Prostate gland (tissue), 2 donors: ENCODE measurements at regions not wholly inside any gene's neighbourhood (a gene's known extent, or its start where the extent isn't known, plus 50 kb on each side); places are given as distances from the start of the nearest gene placed in this dataset.

Experiments used
- DNase-seq: peaks from one replicate; pipeline ENCODE4 v3.0.0-alpha.2; 2019; ENCODE audit warnings: low spot score
- H3K27ac ChIP-seq, 2 donors: fragments of 200-600 bp; sonication (generic); 2 replicates each; pipeline ENCODE4 v1.5.1; 2017 to 2019
- H3K27me3 ChIP-seq: fragments of 200-600 bp; sonication (generic); replicated peaks from 2 replicates; pipeline ENCODE4 v1.5.1; 2019; ENCODE audit not compliant: insufficient read depth
- H3K36me3 ChIP-seq, 2 donors: fragments of 200-600 bp; sonication (generic); 1 replicate in 1 of 2; 2 replicates in 1 of 2; pipeline versions ENCODE4 v1.5.1 to v1.8.1; 2017 to 2019
- H3K4me1 ChIP-seq: fragments of 200-600 bp; sonication (generic); replicated peaks from 2 replicates; pipeline ENCODE4 v1.5.1; 2019
- H3K4me3 ChIP-seq, 2 donors: fragments of 200-600 bp; sonication (generic); 2 replicates each; pipeline ENCODE4 v1.5.1; 2017 to 2019
- H3K9me3 ChIP-seq: fragments of 200-600 bp; sonication (generic); 2 replicates; pipeline ENCODE4 v1.5.1; 2017
- POLR2A ChIP-seq: fragments of 450-650 bp; IDR thresholded peaks from one replicate; pipeline ENCODE4 v1.6.1; 2016; ENCODE audit warnings: antibody characterized with exemption, mild to moderate bottlenecking
- POLR2AphosphoS5 ChIP-seq: sonication (generic); formaldehyde crosslinking; IDR thresholded peaks from one replicate; pipeline ENCODE4 v1.6.1; 2017; ENCODE audit warnings: antibody characterized with exemption
- WGBS: methylation state at CpG from one replicate; pipeline ENCODE4 v1.1.5; 2018; 5-methylcytosine and 5-hydroxymethylcytosine counted together
- intact Hi-C: fragments of 100-400 bp; cut with DNase I; formaldehyde crosslinking; loops from one replicate; pipeline ENCODE4 v1.14.2; 2022
- TF ChIP-seq, protein P1 (sequence below), 4 experiments: fragments of 200-600 bp in 2 of 4; fragments of 450-650 bp in 2 of 4; sonication (generic) in 2 of 4; IDR thresholded peaks; 1 replicate in 3 of 4; 2 replicates in 1 of 4; pipeline ENCODE4 v1.5.1; 2016 to 2019; ENCODE audit warnings: antibody characterized with exemption in 4 of 4, mild to moderate bottlenecking in 2 of 4, moderate library complexity in 2 of 4

DNA sequence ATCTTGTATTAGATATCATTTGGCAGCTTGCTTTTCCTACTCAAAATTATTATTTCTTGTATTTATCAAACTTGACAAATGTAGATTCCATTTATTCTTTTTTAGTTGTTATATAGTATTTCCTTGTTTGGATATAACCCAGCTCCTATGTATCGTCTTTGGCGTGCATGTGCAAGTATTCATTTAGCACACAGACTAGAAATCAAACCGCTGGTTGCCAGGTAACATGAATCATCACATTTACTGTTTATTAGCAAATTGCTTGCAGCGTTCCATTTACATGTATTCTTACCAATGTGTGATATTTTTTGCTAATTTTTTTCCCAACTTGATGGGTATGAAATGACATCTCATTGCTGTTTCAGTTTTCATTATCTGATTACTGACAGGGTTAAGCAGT, 2089.7 kb upstream of the CELF4 start:
- intact Hi-C loops = no loop called here
- DNase-seq = no peak
- no peaks in the 10 kb centered on the region for H3K9me3 ChIP-seq
- TF ChIP-seq POLR2AphosphoS5 (no peak), POLR2A (no peak)
- TF ChIP-seq, protein P1, sequence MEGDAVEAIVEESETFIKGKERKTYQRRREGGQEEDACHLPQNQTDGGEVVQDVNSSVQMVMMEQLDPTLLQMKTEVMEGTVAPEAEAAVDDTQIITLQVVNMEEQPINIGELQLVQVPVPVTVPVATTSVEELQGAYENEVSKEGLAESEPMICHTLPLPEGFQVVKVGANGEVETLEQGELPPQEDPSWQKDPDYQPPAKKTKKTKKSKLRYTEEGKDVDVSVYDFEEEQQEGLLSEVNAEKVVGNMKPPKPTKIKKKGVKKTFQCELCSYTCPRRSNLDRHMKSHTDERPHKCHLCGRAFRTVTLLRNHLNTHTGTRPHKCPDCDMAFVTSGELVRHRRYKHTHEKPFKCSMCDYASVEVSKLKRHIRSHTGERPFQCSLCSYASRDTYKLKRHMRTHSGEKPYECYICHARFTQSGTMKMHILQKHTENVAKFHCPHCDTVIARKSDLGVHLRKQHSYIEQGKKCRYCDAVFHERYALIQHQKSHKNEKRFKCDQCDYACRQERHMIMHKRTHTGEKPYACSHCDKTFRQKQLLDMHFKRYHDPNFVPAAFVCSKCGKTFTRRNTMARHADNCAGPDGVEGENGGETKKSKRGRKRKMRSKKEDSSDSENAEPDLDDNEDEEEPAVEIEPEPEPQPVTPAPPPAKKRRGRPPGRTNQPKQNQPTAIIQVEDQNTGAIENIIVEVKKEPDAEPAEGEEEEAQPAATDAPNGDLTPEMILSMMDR (IDR thresholded peaks at IDR 0.05) = no peak
- H3K4me3 ChIP-seq = no peak overlapping the region
- no peaks in the 10 kb centered on the region for H3K27me3 ChIP-seq
- whole genome bisulfite sequencing = 92% methylated on average over 4 of the region's 4 CpGs
- no peaks in the 10 kb centered on the region for H3K4me1 ChIP-seq
- H3K36me3 ChIP-seq = no peaks in the 10 kb centered on the region
- no peak overlapping the region for H3K27ac ChIP-seq

GRCh38 chr18:39653221-39653620, 2087.6 kb upstream of the CELF4 start:
- no peak overlapping the region for H3K4me3 ChIP-seq
- no peaks in the 10 kb centered on the region for H3K27me3 ChIP-seq
- no peaks in the 10 kb centered on the region for H3K4me1 ChIP-seq
- no peak for DNase-seq
- WGBS = 95% methylated on average over 2 of the region's 2 CpGs
- TF ChIP-seq, protein P1 (IDR thresholded peaks at IDR 0.05) = no peak
- no peak for TF ChIP-seq POLR2AphosphoS5
- TF ChIP-seq POLR2A = no peak
- intact Hi-C loops = no loop called here
- no peaks in the 10 kb centered on the region for H3K36me3 ChIP-seq
- H3K27ac ChIP-seq = no peak overlapping the region
- no peaks in the 10 kb centered on the region for H3K9me3 ChIP-seq

- Histone ChIP-seq H3K9me3 (no peaks in the 10 kb centered on the region), H3K36me3 (no peaks in the 10 kb centered on the region), H3K4me3 (no peak overlapping the region), H3K4me1 (no peaks in the 10 kb centered on the region), H3K27me3 (no peaks in the 10 kb centered on the region), H3K27ac (no peak overlapping the region)
- intact Hi-C loops = no loop called here
- 92% methylated on average over 1 of the region's 1 CpG for WGBS
- TF ChIP-seq, protein P1 (IDR thresholded peaks at IDR 0.05) = no peak
- TF ChIP-seq POLR2A (no peak), POLR2AphosphoS5 (no peak)
- DNase-seq = no peak
These were observed 2083.0 kb upstream of the CELF4 start for GRCh38 chr18:39648616-39649015.

- Histone ChIP-seq H3K27ac (no peak overlapping the region), H3K9me3 (no peaks in the 10 kb centered on the region), H3K4me3 (no peak overlapping the region), H3K27me3 (no peaks in the 10 kb centered on the region), H3K36me3 (no peaks in the 10 kb centered on the region), H3K4me1 (no peaks in the 10 kb centered on the region)
- no peak for DNase-seq
- 41% methylated on average over 4 of the region's 4 CpGs for WGBS
- TF ChIP-seq POLR2A (no peak), POLR2AphosphoS5 (no peak)
- TF ChIP-seq, protein P1 (IDR thresholded peaks at IDR 0.05) = no peak
- intact Hi-C loops = no loop called here
These were observed 2082.3 kb upstream of the CELF4 start for GRCh38 chr18:39647627-39648534.

DNA sequence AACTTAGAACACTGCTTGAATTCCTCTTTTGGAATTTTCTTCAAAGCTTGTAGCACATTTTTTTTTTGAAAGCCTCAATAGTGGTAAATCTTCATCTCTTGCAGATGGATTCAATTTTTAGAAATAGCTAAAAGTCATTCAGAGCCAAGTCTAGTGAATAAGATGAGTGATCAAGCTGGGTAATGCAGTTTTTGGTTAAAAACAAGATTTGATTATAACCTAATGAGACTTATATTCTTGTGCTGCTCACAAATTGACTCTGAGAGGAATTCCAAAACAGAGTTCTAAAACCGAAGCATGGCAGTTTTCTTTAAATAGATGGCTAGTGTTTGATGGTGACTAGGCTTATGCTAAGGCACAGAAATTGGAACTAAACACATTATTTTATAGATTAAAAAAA, 2072.6 kb upstream of the CELF4 start:
- TF ChIP-seq POLR2A = no peak
- no peak for TF ChIP-seq POLR2AphosphoS5
- TF ChIP-seq, protein P1 (IDR thresholded peaks at IDR 0.05) = no peak
- Histone ChIP-seq H3K36me3 (no peaks in the 10 kb centered on the region), H3K27ac (no peak overlapping the region), H3K4me3 (no peak overlapping the region), H3K27me3 (no peaks in the 10 kb centered on the region), H3K4me1 (no peaks in the 10 kb centered on the region), H3K9me3 (no peaks in the 10 kb centered on the region)
- DNase-seq = no peak
- intact Hi-C loops = no loop called here
- 68% methylated on average over 1 of the region's 1 CpG for WGBS
